RCC 7860 (cell line): ENCODE measurements at regions not wholly inside any gene's neighbourhood (a gene's known extent, or its start where the extent isn't known, plus 50 kb on each side); places are given as distances from the start of the nearest gene placed in this dataset.
A peak's percentile ranks its signal among the peaks of the same experiment; 100 is the strongest.
"Not testable (repeated sequence)": the region's sequence is repeated elsewhere in the genome, so short reads cannot be mapped to it uniquely, and the experiment has no call there.

Source experiments
- DNase-seq: peaks from one replicate; pipeline ENCODE4 v3.0.0-alpha.2; 2015; ENCODE audit warnings: low spot score
- FAIRE-seq: peaks from 2 replicates; lab custom pipeline; 2012; peaks lifted over from hg19 to GRCh38; lab: Jason Lieb, UNC

- DNase-seq (no peak), FAIRE-seq (no peak)
Measured at GRCh38 chr6:9851006-9851405, 563.9 kb downstream of the TFAP2A start.

- FAIRE-seq, result peak; percentile 71
Measured at GRCh38 chr6:9848094-9848493, 566.8 kb downstream of the TFAP2A start.

DNA sequence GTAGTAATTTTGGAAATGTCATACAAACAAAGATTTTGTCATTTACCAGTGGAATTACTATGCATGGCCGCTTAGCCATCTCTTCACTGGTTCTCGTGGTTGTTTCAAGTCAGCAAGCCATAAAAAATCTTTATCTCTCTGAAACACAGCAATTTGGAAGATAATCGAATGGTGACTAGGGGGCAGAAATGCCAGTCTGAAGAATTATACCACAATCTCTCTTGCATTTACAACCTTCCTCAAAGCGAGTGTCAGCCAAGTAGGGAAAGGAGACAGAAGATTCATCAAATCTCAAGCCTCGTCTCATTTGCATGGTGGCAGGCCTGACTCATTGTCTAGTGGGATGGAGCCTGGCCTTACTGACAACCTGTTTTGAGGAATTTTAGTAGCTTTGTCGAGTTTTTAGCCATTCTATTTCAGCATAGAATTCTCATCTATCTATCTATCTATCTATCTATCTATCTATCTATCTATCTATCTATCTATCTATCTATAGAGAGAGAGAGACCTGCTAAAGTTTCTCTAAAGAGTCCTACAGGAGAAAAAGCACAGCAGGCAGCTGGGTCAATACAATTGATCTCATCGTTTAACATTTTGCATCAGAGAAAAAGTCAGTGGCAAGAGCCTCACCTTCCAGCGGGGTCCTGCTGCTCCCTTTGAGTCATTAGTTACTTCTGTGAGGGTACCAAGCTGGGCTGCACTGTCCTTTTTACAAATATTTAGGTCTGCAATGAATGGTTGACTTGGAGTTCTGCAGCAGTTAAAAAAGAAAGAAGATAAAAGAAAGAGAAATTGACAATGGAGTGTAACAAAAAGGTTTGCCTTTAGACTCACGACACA, 572.8 kb downstream of the TFAP2A start:
- FAIRE-seq (no peak), DNase-seq (no peak)

More at GRCh38 chr6:9848094-9848493, 566.8 kb downstream of the TFAP2A start:
- DNase-seq, result peak; percentile 69

DNA sequence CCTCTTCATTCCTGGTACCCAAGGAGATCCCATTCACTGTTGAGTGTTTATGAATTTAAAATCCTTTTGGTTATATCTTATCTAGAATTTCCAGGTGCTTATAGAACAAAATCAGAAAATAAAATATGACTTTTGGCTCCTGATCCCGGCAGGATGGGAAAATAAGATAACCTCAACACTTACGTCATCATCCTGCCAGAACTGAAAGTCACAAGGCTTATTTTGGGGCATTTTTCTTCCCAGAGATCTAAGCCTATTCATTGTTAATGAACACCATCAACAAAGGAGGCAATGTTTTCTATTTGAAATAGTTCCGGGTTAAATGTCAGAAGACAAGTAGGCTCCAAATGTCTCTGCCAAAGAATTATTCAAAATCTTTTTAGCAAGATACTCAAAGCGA, 580.6 kb downstream of the TFAP2A start:
- FAIRE-seq (no peak), DNase-seq (no peak)

DNA sequence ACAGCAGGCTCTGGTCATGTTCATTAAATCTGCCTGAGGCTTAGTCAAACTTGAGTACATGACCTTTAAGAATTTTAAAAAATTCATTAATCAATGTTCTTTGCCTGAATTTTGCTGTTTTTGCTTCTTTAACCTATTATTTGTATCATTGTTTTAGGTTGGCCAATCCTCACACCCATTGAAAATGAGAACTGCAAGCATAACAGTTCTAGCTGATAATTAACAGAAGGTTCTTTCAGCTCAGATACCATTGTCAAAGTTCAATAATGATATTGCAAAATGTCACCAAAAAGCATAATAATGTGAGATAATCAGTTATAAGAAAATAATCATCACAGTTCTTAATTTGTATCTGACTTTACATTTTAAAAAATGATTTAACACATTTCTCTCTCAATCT, 583.1 kb downstream of the TFAP2A start:
- FAIRE-seq (no peak), DNase-seq (no peak)

- no peak for DNase-seq
- no peak for FAIRE-seq
Measured at GRCh38 chr6:9830808-9831207, 584.1 kb downstream of the TFAP2A start.

- FAIRE-seq (no peak), DNase-seq (no peak)
Measured at GRCh38 chr6:9825526-9825925, 589.3 kb downstream of the TFAP2A start.

GRCh38 chr6:9810727-9811126, 604.1 kb downstream of the TFAP2A start:
- not testable (repeated sequence) for FAIRE-seq, DNase-seq

DNA sequence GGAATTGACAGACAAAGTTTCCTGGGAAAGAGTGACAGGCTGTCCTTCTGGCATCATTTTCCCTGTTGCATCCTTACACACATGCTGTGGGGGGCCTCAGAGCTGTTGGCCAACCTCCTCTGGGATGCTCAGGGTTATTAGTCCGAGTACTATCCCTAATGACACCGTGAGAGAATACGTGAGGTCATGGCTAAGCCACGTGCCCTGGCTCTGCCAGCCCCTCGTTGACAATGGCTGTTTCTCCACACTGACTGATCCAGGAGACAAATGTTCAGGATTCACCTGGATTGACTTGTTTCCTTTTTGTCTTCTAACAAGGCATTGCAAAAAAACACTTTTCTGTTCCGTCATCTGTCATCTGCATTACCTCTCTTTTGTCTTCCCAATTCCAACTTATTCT, 604.6 kb downstream of the TFAP2A start:
- no peak for DNase-seq
- no peak for FAIRE-seq

GRCh38 chr6:9806195-9806594, 608.7 kb downstream of the TFAP2A start:
- DNase-seq, result no peak
- no peak for FAIRE-seq

DNA sequence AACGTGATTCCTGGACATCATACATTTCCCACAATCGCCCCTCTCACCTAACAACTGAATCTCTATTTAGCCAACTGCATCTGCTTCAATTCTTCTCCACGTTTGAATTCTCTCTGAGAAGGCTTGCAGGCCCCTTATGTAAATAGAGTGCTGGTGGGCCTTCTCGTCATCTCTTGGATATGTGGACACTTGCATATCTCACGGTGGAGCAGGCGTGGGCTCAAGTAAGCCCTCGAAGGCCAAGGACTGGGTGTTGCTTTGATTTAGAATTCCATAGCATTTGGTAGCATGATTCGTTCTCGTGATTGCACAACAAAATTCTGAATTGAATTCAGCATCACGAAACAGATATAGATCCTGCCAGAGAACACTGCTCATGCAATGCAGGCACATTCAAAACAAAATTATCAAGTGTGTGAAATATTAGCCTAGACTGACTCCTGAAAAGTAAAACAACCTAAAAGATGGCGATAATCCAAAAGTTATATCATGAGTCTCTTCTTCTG, 613.6 kb downstream of the TFAP2A start:
- FAIRE-seq, result no peak
- no peak for DNase-seq

GRCh38 chr6:9799582-9799981, 615.3 kb downstream of the TFAP2A start:
- DNase-seq (no peak), FAIRE-seq (no peak)

GRCh38 chr6:9796827-9797226, 618.0 kb downstream of the TFAP2A start:
- no peak for FAIRE-seq
- no peak for DNase-seq

DNA sequence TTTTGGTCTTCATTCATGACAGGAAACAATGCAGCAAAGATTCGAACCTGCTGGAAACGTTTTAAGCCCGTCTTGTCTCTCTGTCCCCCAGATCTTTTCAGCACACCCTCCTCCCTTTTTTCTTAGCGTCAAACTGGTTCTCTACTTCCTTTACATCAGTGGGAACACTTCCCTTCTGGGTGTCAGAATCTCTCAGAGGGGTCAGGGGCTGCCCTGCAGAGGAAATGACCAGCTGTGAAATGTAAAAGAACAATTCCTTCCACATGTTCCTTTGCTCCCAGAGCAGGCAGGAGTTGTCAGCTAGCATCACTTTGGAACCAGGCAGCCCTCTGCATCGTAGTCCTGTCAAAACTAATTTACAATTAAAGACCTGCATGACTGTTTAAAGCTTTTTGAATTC, 619.0 kb downstream of the TFAP2A start:
- no peak for DNase-seq
- no peak for FAIRE-seq

DNA sequence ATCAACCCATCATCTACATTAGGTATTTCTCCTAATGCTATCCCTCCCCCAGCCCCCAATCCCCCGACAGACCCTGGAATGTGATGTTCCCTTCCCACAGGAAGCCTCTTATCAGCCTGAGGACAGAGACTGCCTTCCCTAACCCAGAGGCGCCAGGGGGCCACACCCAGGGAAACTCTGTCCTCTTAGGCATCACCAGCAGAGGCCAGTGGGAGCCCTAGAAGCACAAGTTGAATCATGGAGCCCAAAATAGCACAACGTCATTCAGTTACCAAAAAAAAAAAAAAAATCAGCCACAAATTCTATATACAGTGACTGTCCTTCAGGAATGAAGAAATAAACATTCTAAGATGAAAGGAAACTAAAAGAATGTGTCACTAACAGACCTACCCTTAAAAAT, 625.7 kb downstream of the TFAP2A start:
- DNase-seq, result no peak
- FAIRE-seq, result no peak

- FAIRE-seq (no peak), DNase-seq (no peak)
Measured at GRCh38 chr6:9784786-9785185, 630.1 kb downstream of the TFAP2A start.

DNA sequence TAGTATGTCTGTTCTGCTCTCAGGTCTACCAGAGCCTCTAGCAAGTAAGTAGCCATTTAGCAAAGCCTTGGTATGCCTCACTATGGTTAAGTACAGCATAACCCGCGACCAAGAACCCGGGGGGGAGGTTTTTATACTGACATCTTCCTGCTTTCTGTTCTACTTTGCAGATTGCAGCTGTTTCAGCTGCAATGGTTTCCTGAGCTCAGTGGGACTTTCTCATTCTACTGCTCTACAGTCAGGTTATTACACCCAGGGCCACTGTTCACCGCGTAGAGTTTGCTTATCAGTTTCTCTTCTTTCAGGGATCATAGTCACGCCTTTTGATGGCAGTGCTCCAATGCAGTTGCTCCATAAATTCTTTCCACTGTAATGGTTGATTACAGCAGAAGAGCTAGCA, 631.3 kb downstream of the TFAP2A start:
- DNase-seq (no peak), FAIRE-seq (no peak)

DNA sequence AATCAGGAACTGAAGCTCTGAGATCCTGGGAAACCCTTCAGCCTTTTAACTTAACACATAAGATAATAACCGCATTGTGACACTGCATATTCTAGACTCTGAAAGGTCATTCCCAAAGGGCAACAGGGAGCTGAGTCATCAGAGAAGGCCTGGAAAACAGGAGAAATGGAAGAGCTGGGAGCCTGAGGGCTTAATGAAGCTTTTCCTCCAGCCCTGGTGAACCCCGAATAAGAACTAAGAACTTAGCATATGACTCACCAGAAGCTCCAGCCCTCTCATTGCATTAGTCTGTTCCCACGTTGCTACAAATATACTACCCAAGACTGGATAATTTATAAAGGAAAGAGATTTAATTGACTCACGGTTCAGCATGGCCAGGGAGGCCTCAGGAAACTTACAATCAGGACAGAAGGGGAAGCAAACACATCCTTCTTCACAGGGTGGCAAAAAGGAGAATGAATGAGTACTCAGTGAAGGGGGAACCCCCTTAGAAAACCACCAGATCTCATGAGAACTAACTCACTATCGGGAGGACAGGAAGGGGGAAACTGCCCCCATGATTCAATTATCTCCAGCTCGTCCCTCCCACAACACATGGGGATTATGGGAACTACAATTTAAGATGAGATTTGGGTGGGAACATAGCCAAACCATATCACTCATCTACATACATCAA, 648.5 kb downstream of the TFAP2A start:
- FAIRE-seq, result peak; percentile 91
- DNase-seq, result peak; percentile 79

DNA sequence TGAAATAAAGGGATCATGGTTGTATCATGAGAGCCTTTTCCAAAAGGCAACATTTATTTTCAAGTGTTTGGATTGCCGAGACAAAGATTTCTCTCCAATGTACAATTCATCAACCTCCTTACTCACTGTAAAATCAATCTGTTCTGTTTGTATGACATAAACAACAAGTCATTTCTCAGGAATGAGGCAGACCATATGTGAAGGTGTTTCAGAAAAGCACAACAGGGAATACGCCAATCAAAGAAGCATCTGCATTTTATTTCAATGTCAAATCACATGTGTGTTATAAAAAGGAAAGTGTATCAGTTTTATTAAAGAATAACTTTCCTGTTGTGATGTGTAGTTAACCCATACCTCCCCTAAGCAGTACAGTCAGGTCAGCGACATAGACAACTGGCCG, 653.7 kb downstream of the TFAP2A start:
- DNase-seq (no peak), FAIRE-seq (no peak)

- DNase-seq (no peak), FAIRE-seq (no peak)
Measured at GRCh38 chr6:9754515-9754914, 660.4 kb downstream of the TFAP2A start.

DNA sequence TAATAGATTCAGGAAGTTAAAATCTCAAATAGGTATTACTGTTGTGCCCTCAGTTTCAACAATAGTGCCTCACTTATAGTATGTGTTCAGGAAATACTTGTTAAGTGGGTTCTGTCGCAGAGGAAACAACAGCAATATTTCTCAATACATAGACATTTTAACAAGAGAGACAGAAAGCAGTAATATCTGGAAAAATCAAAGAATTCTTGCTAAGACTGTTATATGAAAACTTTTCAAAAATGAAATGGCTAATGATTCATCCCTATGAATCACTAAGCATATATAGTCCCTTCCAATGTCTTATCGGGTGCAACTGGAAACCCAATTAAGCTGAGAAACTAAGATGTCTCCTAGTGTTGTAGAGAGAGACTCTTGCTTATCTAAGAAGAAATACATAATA, 668.9 kb downstream of the TFAP2A start:
- FAIRE-seq, result no peak

GRCh38 chr6:9745476-9745875, 669.4 kb downstream of the TFAP2A start:
- FAIRE-seq, result no peak
- no peak for DNase-seq

More for the DNA sequence above, 668.9 kb downstream of the TFAP2A start:
- no peak for DNase-seq
